ENCODE measurements at regions not wholly inside any gene's neighbourhood (a gene's known extent, or its start where the extent isn't known, plus 50 kb on each side); places are given as distances from the start of the nearest gene placed in this dataset.

- DNase-seq (ENCODE audit: low spot score) = no peak
- Histone ChIP-seq H3K9me3 (ENCODE audit: control insufficient read depth in 4 of 4, low read length in 3 of 4) (no peaks in the 10 kb centered on the region), H3K27me3 (ENCODE audit: control insufficient read depth in 4 of 4, insufficient read depth in 4 of 4, low read length in 3 of 4) (no peaks in the 10 kb centered on the region), H3K27ac (ENCODE audit: low read depth in 1 of 2, low read length in 2 of 2) (no peak overlapping the region), H3K4me1 (ENCODE audit: control insufficient read depth in 4 of 4, insufficient read depth in 4 of 4, low read length in 3 of 4) (no peaks in the 10 kb centered on the region), H3K4me3 (ENCODE audit: low read depth in 1 of 3, low read length in 3 of 3) (no peak overlapping the region), H3K36me3 (ENCODE audit: control insufficient read depth in 4 of 4, insufficient read depth in 3 of 4, low read depth in 1 of 4, low read length in 3 of 4) (no peaks in the 10 kb centered on the region), H3K9ac (ENCODE audit: low read depth in 1 of 2, low read length in 2 of 2) (no peak overlapping the region)
- no peak for TF ChIP-seq YY1 (IDR thresholded peaks at IDR 0.05)
- no peak for TF ChIP-seq JUND (IDR thresholded peaks at IDR 0.05)
- TF ChIP-seq EGR1 (IDR thresholded peaks at IDR 0.05; ENCODE audit: low read depth in 2 of 2) = no peak
- no peak for TF ChIP-seq FOXA1 (IDR thresholded peaks at IDR 0.05)
- no peak for TF ChIP-seq TAF1 (conservative IDR thresholded peaks at IDR 0.05)
- 93% methylated on average over 4 of the region's 4 CpGs for WGBS
Observed at GRCh38 chr6:9192405-9192909, 757.1 kb upstream of the SLC35B3 start.

GRCh38 chr6:9186148-9186547, 750.8 kb upstream of the SLC35B3 start:
- Histone ChIP-seq H3K4me3 (ENCODE audit: low read depth in 1 of 3, low read length in 3 of 3) (no peak overlapping the region), H3K9me3 (ENCODE audit: control insufficient read depth in 4 of 4, low read length in 3 of 4) (no peaks in the 10 kb centered on the region), H3K4me1 (ENCODE audit: control insufficient read depth in 4 of 4, insufficient read depth in 4 of 4, low read length in 3 of 4) (no peaks in the 10 kb centered on the region), H3K9ac (ENCODE audit: low read depth in 1 of 2, low read length in 2 of 2) (no peak overlapping the region), H3K27ac (ENCODE audit: low read depth in 1 of 2, low read length in 2 of 2) (no peak overlapping the region), H3K36me3 (ENCODE audit: control insufficient read depth in 4 of 4, insufficient read depth in 3 of 4, low read depth in 1 of 4, low read length in 3 of 4) (no peaks in the 10 kb centered on the region), H3K27me3 (ENCODE audit: control insufficient read depth in 4 of 4, insufficient read depth in 4 of 4, low read length in 3 of 4) (no peaks in the 10 kb centered on the region)
- DNase-seq (ENCODE audit: low spot score) = no peak
- no peak for TF ChIP-seq EGR1 (IDR thresholded peaks at IDR 0.05; ENCODE audit: low read depth in 2 of 2)
- TF ChIP-seq JUND (IDR thresholded peaks at IDR 0.05) = no peak
- no peak for TF ChIP-seq RXRA (IDR thresholded peaks at IDR 0.05)
- TF ChIP-seq FOXA1 (IDR thresholded peaks at IDR 0.05) = no peak
- no peak for TF ChIP-seq GABPA (IDR thresholded peaks at IDR 0.05 in 1 of 2, conservative IDR thresholded peaks at IDR 0.05 in 1 of 2)
- no peak for TF ChIP-seq RAD21 (IDR thresholded peaks at IDR 0.05)
- TF ChIP-seq ATF3 (IDR thresholded peaks at IDR 0.05) = no peak
- TF ChIP-seq HNF4A (conservative IDR thresholded peaks at IDR 0.05) = no peak
- no peak for TF ChIP-seq ZBTB33 (IDR thresholded peaks at IDR 0.05)
- no peak for TF ChIP-seq MAX (IDR thresholded peaks at IDR 0.05)
- no peak for TF ChIP-seq FOXA2 (IDR thresholded peaks at IDR 0.05)
- no peak for TF ChIP-seq TAF1 (conservative IDR thresholded peaks at IDR 0.05)
- TF ChIP-seq, protein P1, sequence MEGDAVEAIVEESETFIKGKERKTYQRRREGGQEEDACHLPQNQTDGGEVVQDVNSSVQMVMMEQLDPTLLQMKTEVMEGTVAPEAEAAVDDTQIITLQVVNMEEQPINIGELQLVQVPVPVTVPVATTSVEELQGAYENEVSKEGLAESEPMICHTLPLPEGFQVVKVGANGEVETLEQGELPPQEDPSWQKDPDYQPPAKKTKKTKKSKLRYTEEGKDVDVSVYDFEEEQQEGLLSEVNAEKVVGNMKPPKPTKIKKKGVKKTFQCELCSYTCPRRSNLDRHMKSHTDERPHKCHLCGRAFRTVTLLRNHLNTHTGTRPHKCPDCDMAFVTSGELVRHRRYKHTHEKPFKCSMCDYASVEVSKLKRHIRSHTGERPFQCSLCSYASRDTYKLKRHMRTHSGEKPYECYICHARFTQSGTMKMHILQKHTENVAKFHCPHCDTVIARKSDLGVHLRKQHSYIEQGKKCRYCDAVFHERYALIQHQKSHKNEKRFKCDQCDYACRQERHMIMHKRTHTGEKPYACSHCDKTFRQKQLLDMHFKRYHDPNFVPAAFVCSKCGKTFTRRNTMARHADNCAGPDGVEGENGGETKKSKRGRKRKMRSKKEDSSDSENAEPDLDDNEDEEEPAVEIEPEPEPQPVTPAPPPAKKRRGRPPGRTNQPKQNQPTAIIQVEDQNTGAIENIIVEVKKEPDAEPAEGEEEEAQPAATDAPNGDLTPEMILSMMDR (IDR thresholded peaks at IDR 0.05; ENCODE audit: low read depth, low read length, missing input control) = no peak
- TF ChIP-seq HNF4G (IDR thresholded peaks at IDR 0.05) = no peak
- no peak for TF ChIP-seq YY1 (IDR thresholded peaks at IDR 0.05)

DNA sequence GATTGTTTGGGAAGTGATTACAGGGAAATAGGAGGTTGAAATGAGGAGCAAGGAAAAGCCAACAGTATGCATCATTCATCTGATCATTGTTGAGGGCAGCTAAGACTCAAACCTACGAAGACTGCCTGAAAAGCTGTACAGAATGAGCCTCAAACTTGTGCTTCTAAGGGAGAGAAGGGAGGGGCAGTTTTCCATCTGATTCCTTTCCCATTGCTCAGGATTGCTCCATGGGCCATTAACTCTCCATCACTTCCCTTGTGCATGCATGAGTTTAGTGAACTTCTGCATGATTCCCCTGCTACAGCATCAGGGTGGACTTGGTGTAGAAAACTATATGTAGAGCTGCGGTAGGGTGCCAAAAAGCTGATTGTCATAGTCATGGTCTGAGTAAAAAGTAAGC, 742.7 kb upstream of the SLC35B3 start:
- no peak for DNase-seq (ENCODE audit: low spot score)
- Histone ChIP-seq H3K27me3 (ENCODE audit: control insufficient read depth in 4 of 4, insufficient read depth in 4 of 4, low read length in 3 of 4) (no peaks in the 10 kb centered on the region), H3K4me1 (ENCODE audit: control insufficient read depth in 4 of 4, insufficient read depth in 4 of 4, low read length in 3 of 4) (no peaks in the 10 kb centered on the region), H3K9ac (ENCODE audit: low read depth in 1 of 2, low read length in 2 of 2) (no peak overlapping the region), H3K27ac (ENCODE audit: low read depth in 1 of 2, low read length in 2 of 2) (no peak overlapping the region), H3K36me3 (ENCODE audit: control insufficient read depth in 4 of 4, insufficient read depth in 3 of 4, low read depth in 1 of 4, low read length in 3 of 4) (no peaks in the 10 kb centered on the region), H3K4me3 (ENCODE audit: low read depth in 1 of 3, low read length in 3 of 3) (no peak overlapping the region), H3K9me3 (ENCODE audit: control insufficient read depth in 4 of 4, low read length in 3 of 4) (peaks cover 0 to 3% (median 0%) of the 10 kb centered on the region in 4 donors)
- WGBS = 90% methylated on average over 2 of the region's 2 CpGs
- TF ChIP-seq MAX (IDR thresholded peaks at IDR 0.05) = no peak
- no peak for TF ChIP-seq SP1 (IDR thresholded peaks at IDR 0.05)
- no peak for TF ChIP-seq NR2F2 (IDR thresholded peaks at IDR 0.05)
- no peak for TF ChIP-seq TAF1 (conservative IDR thresholded peaks at IDR 0.05)
- TF ChIP-seq GABPA (IDR thresholded peaks at IDR 0.05 in 1 of 2, conservative IDR thresholded peaks at IDR 0.05 in 1 of 2) = no peak
- TF ChIP-seq HNF4G (IDR thresholded peaks at IDR 0.05) = no peak
- no peak for TF ChIP-seq FOXA2 (IDR thresholded peaks at IDR 0.05)
- TF ChIP-seq, protein P1 (IDR thresholded peaks at IDR 0.05; ENCODE audit: low read depth, low read length, missing input control) = no peak
- TF ChIP-seq RXRA (IDR thresholded peaks at IDR 0.05) = no peak
- no peak for TF ChIP-seq ZBTB33 (IDR thresholded peaks at IDR 0.05)
- no peak for TF ChIP-seq FOXA1 (IDR thresholded peaks at IDR 0.05)
- TF ChIP-seq EGR1 (IDR thresholded peaks at IDR 0.05; ENCODE audit: low read depth in 2 of 2) = no peak
- TF ChIP-seq YY1 (IDR thresholded peaks at IDR 0.05) = no peak

Measured in liver (tissue), 8 donors.